ENCODE measurements at regions not wholly inside any gene's neighbourhood (a gene's known extent, or its start where the extent isn't known, plus 50 kb on each side); places are given as distances from the start of the nearest gene placed in this dataset.

DNA sequence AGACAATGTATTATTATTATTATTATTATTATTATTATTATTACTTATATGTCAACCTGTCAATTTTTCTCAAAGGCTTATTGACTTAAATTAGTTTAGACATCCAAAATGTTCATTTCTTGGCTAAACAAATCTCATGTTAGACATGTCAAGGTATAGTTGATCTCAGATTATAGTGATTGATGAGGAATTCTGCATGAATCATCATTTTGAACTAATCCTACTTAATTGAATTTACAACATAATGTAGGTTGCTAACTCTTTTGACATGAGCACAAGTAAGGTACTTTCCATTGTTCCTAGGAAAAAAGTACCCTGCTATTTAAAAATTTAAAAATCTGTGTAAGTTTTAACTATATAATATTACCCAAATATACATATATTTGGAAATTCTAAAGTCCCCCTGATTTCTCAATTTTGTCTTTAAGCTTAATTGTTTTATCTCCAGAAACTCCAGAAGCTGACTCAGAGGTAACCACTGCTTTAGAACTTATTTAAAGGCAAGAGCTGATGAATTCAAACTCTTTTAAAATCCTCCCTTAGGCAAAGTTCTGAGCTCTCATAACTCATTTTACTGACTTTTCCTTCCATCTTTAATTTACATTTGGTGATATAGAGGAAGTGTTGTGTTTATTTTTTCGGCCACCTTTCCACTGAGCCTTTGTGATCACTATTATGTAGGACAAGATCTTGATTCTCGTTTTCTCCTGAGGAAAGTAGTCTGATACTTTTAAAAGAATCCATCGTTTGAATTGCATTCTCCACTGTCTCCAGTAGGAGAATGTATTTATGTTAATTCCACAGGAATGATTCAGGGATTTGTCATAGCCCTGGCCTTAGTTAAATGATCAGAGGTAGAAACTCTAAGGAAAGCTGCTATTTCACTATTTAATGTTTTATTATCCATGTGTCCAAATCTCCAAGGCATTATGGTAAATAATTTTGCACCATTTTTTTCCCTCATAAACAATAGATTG, 1304.5 kb downstream of the AACS start:
- peaks cover 0 to 16% (median 8%) of the 10 kb centered on the region in 7 donors for H3K9me3 Mint-ChIP-seq
- no peak overlapping the region for H3K4me3 Mint-ChIP-seq

DNA sequence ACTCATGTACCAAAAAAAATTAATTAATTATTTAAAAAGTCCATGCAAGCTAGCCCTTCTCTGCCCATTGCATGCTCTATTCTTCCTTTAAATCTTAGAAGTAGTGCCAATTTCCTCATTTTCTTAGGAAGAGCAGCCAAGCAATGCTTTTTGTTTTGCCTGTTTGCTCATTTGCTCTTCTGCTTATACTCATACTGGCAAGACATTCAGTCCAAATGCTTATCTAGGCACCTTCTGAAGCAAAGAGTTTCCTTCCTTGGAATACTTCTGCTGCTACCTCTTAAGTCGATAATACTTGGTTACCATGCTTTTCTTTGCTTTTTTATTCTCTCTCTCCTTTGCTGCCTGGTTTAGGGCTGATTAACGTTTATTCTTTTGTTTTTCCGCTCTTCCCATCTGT, 1318.3 kb downstream of the AACS start:
- H3K9me3 ChIP-seq (ENCODE audit: control insufficient read depth in 2 of 2, low read length in 2 of 2): no peaks in the 10 kb centered on the region
- H3K36me3 ChIP-seq (ENCODE audit: control insufficient read depth, insufficient read depth, low read length): no peaks in the 10 kb centered on the region
- no peaks in the 10 kb centered on the region for H3K27me3 Mint-ChIP-seq
- peaks cover 0 to 18% (median 5%) of the 10 kb centered on the region in 7 donors for H3K9me3 Mint-ChIP-seq
- no peak overlapping the region for H3K4me3 ChIP-seq (ENCODE audit: low read depth, low read length)
- H3K36me3 Mint-ChIP-seq: no peaks in the 10 kb centered on the region
- no peak for ATAC-seq (ENCODE audit: low read depth in 2 of 2)
- H3K4me1 Mint-ChIP-seq: no peaks in the 10 kb centered on the region
- H3K27me3 ChIP-seq (ENCODE audit: control insufficient read depth, insufficient read depth, low read length): no peaks in the 10 kb centered on the region
- H3K4me3 Mint-ChIP-seq: no peak overlapping the region
- H3K27ac ChIP-seq (ENCODE audit: insufficient read depth, low read length, poor library complexity, severe bottlenecking): no peak overlapping the region
- no peaks in the 10 kb centered on the region for H3K4me1 ChIP-seq (ENCODE audit: control insufficient read depth, insufficient read depth, low read length, poor library complexity, severe bottlenecking)
- H3K27ac Mint-ChIP-seq: no peak overlapping the region
- DNase-seq: no peak

More for the DNA sequence above, 1304.5 kb downstream of the AACS start:
- Mint-ChIP-seq H3K36me3 (no peaks in the 10 kb centered on the region), H3K27ac (no peak overlapping the region), H3K4me1 (no peaks in the 10 kb centered on the region), H3K27me3 (no peaks in the 10 kb centered on the region)
- H3K27ac ChIP-seq (ENCODE audit: insufficient read depth, low read length, poor library complexity, severe bottlenecking): no peak overlapping the region
- H3K27me3 ChIP-seq (ENCODE audit: control insufficient read depth, insufficient read depth, low read length): no peaks in the 10 kb centered on the region
- no peaks in the 10 kb centered on the region for H3K9me3 ChIP-seq (ENCODE audit: control insufficient read depth in 2 of 2, low read length in 2 of 2)
- no peak for DNase-seq
- no peaks in the 10 kb centered on the region for H3K36me3 ChIP-seq (ENCODE audit: control insufficient read depth, insufficient read depth, low read length)
- no peak for ATAC-seq (ENCODE audit: low read depth in 2 of 2)
- no peaks in the 10 kb centered on the region for H3K4me1 ChIP-seq (ENCODE audit: control insufficient read depth, insufficient read depth, low read length, poor library complexity, severe bottlenecking)
- H3K4me3 ChIP-seq (ENCODE audit: low read depth, low read length): no peak overlapping the region

DNA sequence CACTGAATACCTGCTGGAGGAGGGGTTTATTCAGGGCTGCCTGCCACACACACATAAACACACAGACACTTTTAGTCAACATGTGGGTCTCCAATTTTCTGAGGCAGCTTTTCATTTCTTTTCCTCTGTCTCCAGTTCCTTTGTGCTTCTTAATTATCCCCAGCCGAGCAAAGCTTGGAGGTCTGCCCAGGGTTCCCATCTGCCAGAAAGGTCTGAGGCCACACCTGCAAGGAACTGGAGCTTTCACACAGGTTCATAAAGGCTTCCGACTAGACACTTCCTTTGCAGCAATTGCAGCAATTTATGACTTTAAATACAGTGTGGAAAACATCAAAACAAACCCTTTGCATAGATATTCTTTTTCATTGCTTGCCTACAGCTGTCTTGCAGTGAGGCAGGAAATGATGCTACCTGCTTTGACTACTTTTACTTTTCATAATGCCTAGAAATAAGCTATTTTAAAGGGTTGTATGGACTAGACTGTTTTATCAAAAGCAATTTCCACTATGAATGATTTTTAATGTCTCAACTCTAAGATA, 1318.9 kb downstream of the AACS start:
- Mint-ChIP-seq H3K9me3 (peaks cover 0 to 18% (median 7%) of the 10 kb centered on the region in 7 donors), H3K27me3 (no peaks in the 10 kb centered on the region), H3K4me3 (no peak overlapping the region), H3K4me1 (no peaks in the 10 kb centered on the region), H3K27ac (no peak overlapping the region), H3K36me3 (no peaks in the 10 kb centered on the region)
- ATAC-seq (ENCODE audit: low read depth in 2 of 2) (no peak), DNase-seq (no peak)
- Histone ChIP-seq H3K27me3 (ENCODE audit: control insufficient read depth, insufficient read depth, low read length) (no peaks in the 10 kb centered on the region), H3K4me3 (ENCODE audit: low read depth, low read length) (no peak overlapping the region), H3K4me1 (ENCODE audit: control insufficient read depth, insufficient read depth, low read length, poor library complexity, severe bottlenecking) (no peaks in the 10 kb centered on the region), H3K9me3 (ENCODE audit: control insufficient read depth in 2 of 2, low read length in 2 of 2) (no peaks in the 10 kb centered on the region), H3K27ac (ENCODE audit: insufficient read depth, low read length, poor library complexity, severe bottlenecking) (no peak overlapping the region), H3K36me3 (ENCODE audit: control insufficient read depth, insufficient read depth, low read length) (no peaks in the 10 kb centered on the region)

DNA sequence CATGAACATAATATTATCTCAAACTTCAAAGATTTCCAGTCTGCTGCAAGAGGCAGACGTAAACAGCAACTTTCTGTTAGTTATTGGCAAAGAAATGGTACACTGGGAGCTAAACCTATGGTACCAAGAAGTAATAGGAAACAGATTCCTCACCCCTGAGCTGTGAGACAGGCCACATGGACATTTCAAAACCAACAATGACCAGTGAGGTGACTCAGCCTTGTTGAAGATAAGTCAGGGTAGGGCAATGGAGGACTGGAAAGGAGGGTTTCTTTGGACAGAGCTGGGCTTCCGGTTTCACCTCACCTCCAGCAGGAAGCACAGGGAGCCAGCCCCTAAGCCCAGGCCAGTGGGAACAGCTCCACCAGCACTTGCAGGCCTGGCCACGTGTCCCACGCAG, 1320.5 kb downstream of the AACS start:
- no peak for ATAC-seq (ENCODE audit: low read depth in 2 of 2)
- no peak overlapping the region for H3K27ac Mint-ChIP-seq
- no peak overlapping the region for H3K4me3 ChIP-seq (ENCODE audit: low read depth, low read length)

DNA sequence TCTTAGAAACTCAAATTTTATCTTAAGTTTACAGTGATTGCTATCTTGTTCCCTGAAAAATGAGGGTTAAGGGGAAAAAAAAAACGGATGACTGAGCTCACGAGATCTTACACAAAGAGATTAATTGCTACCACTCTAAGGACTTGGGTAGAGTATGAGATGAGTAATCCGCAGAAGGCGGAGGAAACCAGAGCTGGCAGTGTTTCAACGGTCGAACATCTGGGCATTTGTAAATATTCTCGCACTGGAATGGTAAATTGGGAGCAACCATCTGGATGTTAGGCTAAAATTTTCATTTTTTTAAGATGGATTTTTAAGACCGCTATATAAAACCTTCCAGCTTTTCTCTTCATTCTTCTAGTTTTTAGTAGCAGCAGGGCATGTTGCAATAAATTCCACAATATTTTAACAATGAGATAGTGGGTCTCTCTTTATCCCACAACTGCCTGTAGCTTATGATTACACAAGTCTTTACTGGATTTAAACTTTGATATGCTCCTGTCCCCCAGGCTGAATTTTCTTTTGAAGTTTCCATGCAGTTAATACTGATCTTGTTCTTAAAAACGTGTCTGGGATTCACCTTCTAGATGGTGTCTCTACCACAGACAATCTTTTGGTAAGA, 1324.1 kb downstream of the AACS start:
- no peaks in the 10 kb centered on the region for H3K27me3 Mint-ChIP-seq
- H3K4me3 Mint-ChIP-seq: no peak overlapping the region
- no peak overlapping the region for H3K27ac Mint-ChIP-seq
- Histone ChIP-seq H3K27me3 (ENCODE audit: control insufficient read depth, insufficient read depth, low read length) (no peaks in the 10 kb centered on the region), H3K4me1 (ENCODE audit: control insufficient read depth, insufficient read depth, low read length, poor library complexity, severe bottlenecking) (no peaks in the 10 kb centered on the region), H3K4me3 (ENCODE audit: low read depth, low read length) (no peak overlapping the region), H3K27ac (ENCODE audit: insufficient read depth, low read length, poor library complexity, severe bottlenecking) (no peak overlapping the region), H3K36me3 (ENCODE audit: control insufficient read depth, insufficient read depth, low read length) (no peaks in the 10 kb centered on the region), H3K9me3 (ENCODE audit: control insufficient read depth in 2 of 2, low read length in 2 of 2) (no peaks in the 10 kb centered on the region)
- DNase-seq: no peak
- H3K36me3 Mint-ChIP-seq: no peaks in the 10 kb centered on the region
- no peak for ATAC-seq (ENCODE audit: low read depth in 2 of 2)
- H3K9me3 Mint-ChIP-seq: peaks cover 0 to 10% (median 3%) of the 10 kb centered on the region in 7 donors
- H3K4me1 Mint-ChIP-seq: no peaks in the 10 kb centered on the region

More for the DNA sequence above, 1320.5 kb downstream of the AACS start:
- no peak overlapping the region for H3K27ac ChIP-seq (ENCODE audit: insufficient read depth, low read length, poor library complexity, severe bottlenecking)
- no peaks in the 10 kb centered on the region for H3K9me3 ChIP-seq (ENCODE audit: control insufficient read depth in 2 of 2, low read length in 2 of 2)
- no peak for DNase-seq
- no peaks in the 10 kb centered on the region for H3K27me3 ChIP-seq (ENCODE audit: control insufficient read depth, insufficient read depth, low read length)
- Mint-ChIP-seq H3K4me3 (no peak overlapping the region), H3K4me1 (no peaks in the 10 kb centered on the region), H3K27me3 (no peaks in the 10 kb centered on the region), H3K36me3 (no peaks in the 10 kb centered on the region), H3K9me3 (peaks cover 0 to 17% (median 7%) of the 10 kb centered on the region in 7 donors)
- H3K4me1 ChIP-seq (ENCODE audit: control insufficient read depth, insufficient read depth, low read length, poor library complexity, severe bottlenecking): no peaks in the 10 kb centered on the region
- H3K36me3 ChIP-seq (ENCODE audit: control insufficient read depth, insufficient read depth, low read length): no peaks in the 10 kb centered on the region

DNA sequence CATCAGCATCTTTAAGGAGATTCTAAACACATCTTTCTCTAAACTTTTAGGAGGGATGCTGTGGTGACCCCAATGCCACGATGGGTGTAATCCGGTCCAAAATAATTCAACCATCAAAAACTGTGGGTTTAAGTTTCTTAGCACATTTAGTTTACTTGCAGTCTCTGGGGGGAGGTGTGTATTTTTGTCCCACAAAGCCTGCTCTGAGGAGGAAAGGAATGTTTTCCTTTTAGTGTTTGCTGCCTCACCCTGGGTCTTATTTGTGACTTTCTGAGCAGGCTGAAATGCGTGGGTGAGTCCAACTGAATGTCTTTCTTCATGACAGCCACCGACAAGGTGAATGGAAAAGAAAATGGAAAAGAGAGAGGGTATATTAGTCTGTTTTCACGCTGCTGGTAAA, 1324.7 kb downstream of the AACS start:
- ATAC-seq (ENCODE audit: low read depth in 2 of 2) (no peak), DNase-seq (no peak)
- Histone ChIP-seq H3K27ac (ENCODE audit: insufficient read depth, low read length, poor library complexity, severe bottlenecking) (no peak overlapping the region), H3K9me3 (ENCODE audit: control insufficient read depth in 2 of 2, low read length in 2 of 2) (no peaks in the 10 kb centered on the region), H3K36me3 (ENCODE audit: control insufficient read depth, insufficient read depth, low read length) (no peaks in the 10 kb centered on the region), H3K4me1 (ENCODE audit: control insufficient read depth, insufficient read depth, low read length, poor library complexity, severe bottlenecking) (no peaks in the 10 kb centered on the region), H3K4me3 (ENCODE audit: low read depth, low read length) (no peak overlapping the region), H3K27me3 (ENCODE audit: control insufficient read depth, insufficient read depth, low read length) (no peaks in the 10 kb centered on the region)
- H3K36me3 Mint-ChIP-seq: no peaks in the 10 kb centered on the region
- H3K4me1 Mint-ChIP-seq: no peaks in the 10 kb centered on the region
- H3K4me3 Mint-ChIP-seq: no peak overlapping the region
- no peaks in the 10 kb centered on the region for H3K27me3 Mint-ChIP-seq
- no peak overlapping the region for H3K27ac Mint-ChIP-seq
- H3K9me3 Mint-ChIP-seq: peaks cover 0 to 10% (median 3%) of the 10 kb centered on the region in 7 donors

DNA sequence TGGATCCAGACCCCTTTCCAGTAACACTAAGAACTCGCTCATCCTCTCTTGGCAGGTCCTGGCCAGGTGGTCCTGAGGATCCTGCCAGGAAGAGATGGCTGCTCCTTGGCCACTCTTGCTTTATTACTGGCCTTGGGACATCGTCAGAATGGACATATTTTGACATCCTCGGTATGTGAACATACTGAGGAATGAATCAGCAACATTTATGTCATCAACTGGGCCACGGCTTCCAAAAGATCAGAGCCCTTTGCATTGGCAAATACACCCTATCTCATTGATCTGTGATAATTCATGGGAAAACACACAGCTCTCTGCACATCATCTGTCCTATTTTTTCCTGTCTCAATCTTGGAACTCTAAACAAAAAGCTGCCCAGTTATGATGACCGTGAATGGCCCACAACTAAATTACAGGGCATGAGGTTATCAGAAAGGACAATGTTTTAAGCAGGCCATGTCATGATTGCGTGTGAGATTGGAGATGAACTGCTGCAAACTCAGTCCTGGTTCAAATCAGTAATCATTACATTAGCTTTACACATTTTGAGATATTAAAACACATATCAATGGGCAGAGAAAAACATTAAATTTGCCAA, 1325.8 kb downstream of the AACS start:
- no peaks in the 10 kb centered on the region for H3K4me1 Mint-ChIP-seq
- H3K4me3 ChIP-seq (ENCODE audit: low read depth, low read length): no peak overlapping the region
- no peak overlapping the region for H3K27ac ChIP-seq (ENCODE audit: insufficient read depth, low read length, poor library complexity, severe bottlenecking)
- no peak overlapping the region for H3K27ac Mint-ChIP-seq
- H3K27me3 Mint-ChIP-seq: no peaks in the 10 kb centered on the region
- H3K9me3 Mint-ChIP-seq: peaks cover 0 to 10% (median 3%) of the 10 kb centered on the region in 7 donors
- DNase-seq (no peak), ATAC-seq (ENCODE audit: low read depth in 2 of 2) (no peak)
- no peaks in the 10 kb centered on the region for H3K4me1 ChIP-seq (ENCODE audit: control insufficient read depth, insufficient read depth, low read length, poor library complexity, severe bottlenecking)
- H3K27me3 ChIP-seq (ENCODE audit: control insufficient read depth, insufficient read depth, low read length): no peaks in the 10 kb centered on the region
- H3K9me3 ChIP-seq (ENCODE audit: control insufficient read depth in 2 of 2, low read length in 2 of 2): no peaks in the 10 kb centered on the region
- no peak overlapping the region for H3K4me3 Mint-ChIP-seq
- no peaks in the 10 kb centered on the region for H3K36me3 Mint-ChIP-seq
- no peaks in the 10 kb centered on the region for H3K36me3 ChIP-seq (ENCODE audit: control insufficient read depth, insufficient read depth, low read length)
